ENCODE measurements at regions not wholly inside any gene's neighbourhood (a gene's known extent, or its start where the extent isn't known, plus 50 kb on each side); places are given as distances from the start of the nearest gene placed in this dataset.

DNA sequence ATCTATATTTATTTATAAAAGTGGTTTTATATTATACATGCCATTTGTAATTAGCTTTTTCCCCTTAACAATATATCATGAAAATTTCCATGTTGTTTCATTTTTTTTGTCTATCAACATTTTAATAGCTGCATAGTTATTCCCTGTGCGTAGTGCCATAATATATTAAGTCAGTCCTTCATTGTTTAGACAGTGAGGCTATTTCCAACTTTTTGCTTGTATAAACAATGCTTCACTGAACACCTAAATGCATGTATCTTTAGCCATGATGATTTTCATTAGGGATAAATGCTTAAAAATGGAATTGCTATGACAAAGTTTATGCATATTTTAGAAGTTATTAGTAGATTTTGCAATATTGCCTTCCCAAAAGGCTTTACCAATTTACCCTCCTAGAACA, 80.7 kb upstream of the STC2 start:
- ChIA-PET CTCF (ENCODE audit: partially characterized antibody) (interaction anchor here (0.6 kb wide), 2 partner anchors 29 to 115 kb away, joined by 3 to 4 read pairs; no protein-coding TSS in a partner anchor), POLR2A (ENCODE audit: partially characterized antibody) (no interaction called here)
- WGBS, 2 experiments (ENCODE audit: extremely low coverage in 1 of 2, insufficient coverage in 1 of 2, insufficient read length in 1 of 2, insufficient replicate concordance in 2 of 2, low coverage in 1 of 2, low lambda C conversion rate in 2 of 2, missing lambda C conversion rate in 1 of 2), result 86% methylated on average over 1 of the region's 1 CpG; no CpG with 5 or more reads in 1 of the 2 experiments
- H4K20me1 ChIP-seq (replicated peaks in 1 of 2; ENCODE audit: control insufficient read depth in 1 of 2, insufficient read depth in 2 of 2, low read length in 2 of 2), result no peaks in the 10 kb centered on the region
- no peaks in the 10 kb centered on the region for H3K27me3 ChIP-seq (replicated peaks in 1 of 4; ENCODE audit: control insufficient read depth in 3 of 4, extremely low read depth in 1 of 4, insufficient read depth in 3 of 4, low read length in 3 of 4)
- H3K14ac ChIP-seq (ENCODE audit: insufficient read length), result no peak overlapping the region
- no peak overlapping the region for H3K4ac ChIP-seq (replicated peaks; ENCODE audit: insufficient read length, low read depth, low read length)
- H2BK120ac ChIP-seq (replicated peaks; ENCODE audit: low read depth, low read length), result no peak overlapping the region
- H3K79me2 ChIP-seq (ENCODE audit: control insufficient read depth in 1 of 2, insufficient read depth in 2 of 2, low read length in 2 of 2), result no peaks in the 10 kb centered on the region
- H4K8ac ChIP-seq (ENCODE audit: extremely low read depth, insufficient read depth, low read length), result no peak overlapping the region
- H2BK12ac ChIP-seq (ENCODE audit: low read depth, low read length), result no peak overlapping the region
- TF ChIP-seq YY1 (IDR thresholded peaks at IDR 0.05; ENCODE audit: low read depth, low read length) (no peak), KDM4A (IDR thresholded peaks at IDR 0.05; ENCODE audit: low read depth, low read length, severe bottlenecking) (no peak), TAF1 (IDR thresholded peaks at IDR 0.05; ENCODE audit: low read depth, low read length) (no peak), GTF2F1 (IDR thresholded peaks at IDR 0.05; ENCODE audit: borderline replicate concordance, low read depth, low read length) (no peak)
- no peak overlapping the region for H2BK20ac ChIP-seq (ENCODE audit: low read length)
- no peak for DNase-seq (ENCODE audit: low read depth in 1 of 2, low spot score in 2 of 2)
- no peaks in the 10 kb centered on the region for H3K79me1 ChIP-seq (ENCODE audit: low read depth, low read length)
- FAIRE-seq, result no peak
- H3K4me1 ChIP-seq (replicated peaks in 1 of 4; ENCODE audit: control insufficient read depth in 3 of 4, insufficient read depth in 4 of 4, low read length in 3 of 4), result no peaks in the 10 kb centered on the region; a peak in 1 of 7 replicates
- H2BK5ac ChIP-seq (ENCODE audit: low read depth, low read length), result no peak overlapping the region
- H4K91ac ChIP-seq (replicated peaks; ENCODE audit: insufficient read length, low read length), result no peak overlapping the region
- H3K56ac ChIP-seq (replicated peaks; ENCODE audit: insufficient read length, low read depth, low read length), result no peak overlapping the region
- no peak overlapping the region for H3K9ac ChIP-seq (replicated peaks in 1 of 4; ENCODE audit: extremely low read depth in 1 of 4, low read depth in 3 of 4, low read length in 3 of 4)
- no peak overlapping the region for H4K5ac ChIP-seq (ENCODE audit: insufficient read length, low read depth, low read length)
- H2BK15ac ChIP-seq (ENCODE audit: low read length), result no peak overlapping the region
- H2AFZ ChIP-seq (ENCODE audit: low read length), result no peak overlapping the region
- no peak overlapping the region for H3K4me2 ChIP-seq (ENCODE audit: insufficient read depth in 1 of 2, low read depth in 2 of 2, low read length in 2 of 2)
- H3K4me3 ChIP-seq (ENCODE audit: extremely low read depth in 1 of 4, insufficient read depth in 2 of 4, low read depth in 3 of 4, low read length in 4 of 4), result no peak overlapping the region
- no peaks in the 10 kb centered on the region for H3K23me2 ChIP-seq (ENCODE audit: low read depth, low read length)
- no peak overlapping the region for H2AK5ac ChIP-seq (ENCODE audit: low read depth, low read length)
- H3K18ac ChIP-seq (ENCODE audit: extremely low read depth, low read length), result no peak overlapping the region
- H3K23ac ChIP-seq (ENCODE audit: insufficient read length), result no peak overlapping the region
- no peak overlapping the region for H3K27ac ChIP-seq (ENCODE audit: low read depth, low read length)
- no peaks in the 10 kb centered on the region for H3K36me3 ChIP-seq (ENCODE audit: control insufficient read depth in 2 of 4, insufficient read depth in 4 of 4, low read length in 3 of 4)
- H3K9me3 ChIP-seq (ENCODE audit: insufficient read depth in 2 of 2, low read depth in 1 of 2, low read length in 1 of 2), result no peaks in the 10 kb centered on the region

Measured in H1 (cell line).